K562 (cell line): ENCODE measurements at regions not wholly inside any gene's neighbourhood (a gene's known extent, or its start where the extent isn't known, plus 50 kb on each side); places are given as distances from the start of the nearest gene placed in this dataset.

Experiments
- ATAC-seq: fragments of 200-7000 bp; cut with Tn5 transposase; 3 replicates; pipeline ENCODE4 v1.9.1; 2020; ENCODE audit warnings: moderate library complexity
- BruUV-seq: library from RNA; stranded (reverse); fragments of 400-500 nt; replicated peaks from 2 replicates; lab custom pipeline; 2021; lab: Mats Ljungman, UMichigan
- CTCF ChIA-PET: fragments of 300-600 bp; formaldehyde crosslinking; extraction: SDS; loops from one replicate; lab custom pipeline; 2021; ENCODE audit warnings: low intra/inter-chr PET ratio; lab: Yijun Ruan, JAX
- POLR2A ChIA-PET: fragments of 300-600, 350-650 bp; sonication (Branson Sonifier 250); formaldehyde crosslinking; extraction: SDS; loops from one replicate; lab custom pipeline; 2021; ENCODE audit warnings: antibody characterized with exemption, inconsistent platforms; lab: Yijun Ruan, JAX
- DNase-seq, 4 experiments: peaks; one replicate each; pipeline versions ENCODE4 v3.0.0 to v3.0.0-alpha.2; 2011 to 2018; ENCODE audit warnings: low spot score in 3 of 4, mixed read lengths in 3 of 4; ENCODE audit errors: extremely low read depth in 1 of 4
- FAIRE-seq: peaks from 2 replicates; lab custom pipeline; 2011; peaks lifted over from hg19 to GRCh38; lab: Jason Lieb, UNC
- H2AFZ ChIP-seq: 2 replicates; pipeline ENCODE4 v1.6.0; 2011; ENCODE audit warnings: low read depth, low read length, control low read depth, inconsistent platforms
- H3K27ac ChIP-seq: fragments of 200-600 bp; 3 replicates; pipeline ENCODE4 v1.8.0; 2011; ENCODE audit warnings: low read depth, mild to moderate bottlenecking, control low read depth, inconsistent platforms, low read length, moderate library complexity, mixed read lengths; ENCODE audit errors: extremely low read depth
- H3K27me3 ChIP-seq, 2 experiments: fragments of 300-600 bp in 1 of 2; 2 replicates in 1 of 2; 3 replicates in 1 of 2; pipeline versions ENCODE4 v1.6.0 to v1.8.0; 2011; ENCODE audit warnings: inconsistent platforms in 2 of 2, low read length in 2 of 2, mild to moderate bottlenecking in 1 of 2, mixed read lengths in 1 of 2, moderate library complexity in 1 of 2; ENCODE audit not compliant: control insufficient read depth in 2 of 2, insufficient read depth in 2 of 2
- H3K36me3 ChIP-seq: fragments of 300-600 bp; 3 replicates; pipeline ENCODE4 v1.8.0; 2011; ENCODE audit warnings: mild to moderate bottlenecking, low read length, inconsistent platforms; ENCODE audit not compliant: control insufficient read depth, insufficient read depth
- H3K4me1 ChIP-seq, 2 experiments: fragments of 200-600 bp in 1 of 2; replicated peaks in 1 of 2; 2 replicates in 1 of 2; 3 replicates in 1 of 2; pipeline versions ENCODE4 v1.5.1 to v1.8.0; 2011; ENCODE audit warnings: inconsistent platforms in 2 of 2, low read length in 2 of 2, mild to moderate bottlenecking in 1 of 2, mixed read lengths in 1 of 2, moderate library complexity in 1 of 2; ENCODE audit not compliant: control insufficient read depth in 2 of 2, insufficient read depth in 2 of 2
- H3K4me2 ChIP-seq: 2 replicates; pipeline ENCODE4 v1.6.1; 2011; ENCODE audit warnings: low read length, control low read depth, inconsistent platforms, mixed read lengths; ENCODE audit not compliant: insufficient read depth
- H3K4me3 ChIP-seq: fragments of 200-600 bp; sonication (generic), shearing (Covaris generic); 2 replicates; pipeline ENCODE4 v1.5.1; 2016; ENCODE audit warnings: control low read depth, inconsistent platforms
- H3K79me2 ChIP-seq: fragments of 200-600 bp; 3 replicates; pipeline ENCODE4 v1.8.0; 2011; ENCODE audit warnings: low read length, inconsistent platforms; ENCODE audit not compliant: control insufficient read depth, insufficient read depth
- H3K9ac ChIP-seq, 2 experiments: 2 replicates each; pipeline versions ENCODE4 v1.6.0 to v1.6.1; 2011; ENCODE audit warnings: low read depth in 2 of 2, low read length in 2 of 2, control low read depth in 1 of 2, inconsistent platforms in 1 of 2, mild to moderate bottlenecking in 1 of 2, mixed read lengths in 1 of 2; ENCODE audit not compliant: insufficient read depth in 1 of 2
- H3K9me1 ChIP-seq: one replicate; pipeline ENCODE4 v1.6.0; 2011; ENCODE audit warnings: inconsistent platforms, mild to moderate bottlenecking, low read length, moderate library complexity; ENCODE audit not compliant: control insufficient read depth, insufficient read depth
- H3K9me3 ChIP-seq: replicated peaks from 2 replicates; pipeline ENCODE4 v1.5.1; 2011; ENCODE audit warnings: low read depth, low read length, inconsistent platforms; ENCODE audit not compliant: control insufficient read depth, insufficient read depth
- H4K20me1 ChIP-seq: replicated peaks from 2 replicates; pipeline ENCODE4 v1.6.1; 2011; ENCODE audit warnings: low read length, inconsistent platforms, mixed read lengths; ENCODE audit not compliant: control insufficient read depth, insufficient read depth
- NFE2L1 ChIP-seq: fragments of 450-650 bp; IDR thresholded peaks from 2 replicates; pipeline ENCODE4 v1.6.1; 2016; ENCODE audit warnings: missing genetic modification characterization, low read depth, mild to moderate bottlenecking, missing compliant biosample characterization, moderate library complexity, borderline replicate concordance
- POU5F1 ChIP-seq: fragments of 150-350 bp; IDR thresholded peaks from 2 replicates; pipeline ENCODE4 v1.6.1; 2014; ENCODE audit warnings: borderline replicate concordance, low read length, low read depth, mild to moderate bottlenecking; ENCODE audit not compliant: partially characterized antibody
- PTTG1 ChIP-seq: fragments of 450-650 bp; IDR thresholded peaks from 2 replicates; pipeline ENCODE4 v1.6.1; 2016; ENCODE audit warnings: low read depth, mild to moderate bottlenecking, missing genetic modification characterization, missing compliant biosample characterization
- ZNF609 ChIP-seq: sonication (generic); formaldehyde crosslinking; IDR thresholded peaks from 2 replicates; pipeline ENCODE4 v1.8.1; 2023; ENCODE audit warnings: missing genetic modification reagents, mild to moderate bottlenecking, borderline replicate concordance
- WGBS: fragments of 100-300 bp; shearing (Covaris generic); methylation state at CpG from one replicate; pipeline ENCODE4 v1.1.6; 2016; ENCODE audit warnings: low coverage, mixed read lengths; ENCODE audit not compliant: insufficient coverage; ENCODE audit errors: missing lambda C conversion rate; 5-methylcytosine and 5-hydroxymethylcytosine counted together
- in situ Hi-C: fragments of 300-500 bp; cut with MboI; formaldehyde crosslinking; loops from 4 replicates; pipeline ENCODE4 v1.15.0; 2018; ENCODE audit warnings: inconsistent platforms, mixed read lengths
- intact Hi-C: fragments of 100-400 bp; cut with micrococcal nuclease; formaldehyde crosslinking; loops from 2 replicates; pipeline ENCODE4 v1.14.2; 2022
- TF ChIP-seq, protein P1 (sequence below): fragments of 450-650 bp; IDR thresholded peaks from 2 replicates; pipeline ENCODE4 v1.6.1; 2016; ENCODE audit warnings: low read depth, mild to moderate bottlenecking, moderate library complexity

DNA sequence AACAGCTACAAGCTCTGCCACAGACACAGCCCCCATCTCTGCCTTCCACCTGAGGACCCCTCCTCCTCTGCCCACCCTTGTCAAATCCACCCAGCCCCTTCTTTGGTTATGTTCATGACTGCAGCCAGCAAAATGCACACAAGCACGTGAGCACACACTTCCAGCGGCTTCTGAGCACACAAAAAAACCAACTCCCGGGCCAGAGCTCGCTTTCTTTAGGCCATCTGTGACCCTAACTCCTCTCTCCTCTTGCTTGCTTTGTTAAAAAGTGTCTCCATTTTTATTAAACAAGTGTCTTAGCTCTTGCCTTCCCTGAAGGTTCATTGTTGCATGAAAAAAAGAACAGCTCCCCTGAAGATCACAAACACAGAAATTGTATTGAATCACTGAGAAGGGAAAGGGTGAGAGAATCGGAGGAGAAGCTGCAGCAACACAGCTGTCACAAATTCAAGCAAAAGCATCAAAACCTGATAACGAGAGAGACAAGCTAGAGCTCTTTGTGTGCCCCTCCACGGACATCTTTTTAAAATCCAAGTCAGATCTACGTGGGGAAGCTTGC, 142.1 kb downstream of the CD83 start:
- Histone ChIP-seq H3K4me2 (no peak overlapping the region), H3K36me3 (no peaks in the 10 kb centered on the region), H3K9ac (no peak overlapping the region), H4K20me1 (no peaks in the 10 kb centered on the region), H3K9me1 (no peaks in the 10 kb centered on the region), H3K9me3 (no peaks in the 10 kb centered on the region; the same call in 1 of the 2 replicates), H2AFZ (no peak overlapping the region), H3K4me3 (no peak overlapping the region), H3K4me1 (no peaks in the 10 kb centered on the region), H3K27ac (no peak overlapping the region), H3K27me3 (peaks cover 3 to 12% of the 10 kb centered on the region in 2 experiments; a peak in 3 of 5 replicates), H3K79me2 (no peaks in the 10 kb centered on the region)
- TF ChIP-seq, protein P1, sequence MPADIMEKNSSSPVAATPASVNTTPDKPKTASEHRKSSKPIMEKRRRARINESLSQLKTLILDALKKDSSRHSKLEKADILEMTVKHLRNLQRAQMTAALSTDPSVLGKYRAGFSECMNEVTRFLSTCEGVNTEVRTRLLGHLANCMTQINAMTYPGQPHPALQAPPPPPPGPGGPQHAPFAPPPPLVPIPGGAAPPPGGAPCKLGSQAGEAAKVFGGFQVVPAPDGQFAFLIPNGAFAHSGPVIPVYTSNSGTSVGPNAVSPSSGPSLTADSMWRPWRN, result no peak
- TF ChIP-seq POU5F1 (no peak), NFE2L1 (tag) (no peak), PTTG1 (tag) (no peak), ZNF609 (no peak)
- BruUV-seq, result no TSS peak
- intact Hi-C loops (no loop called here), in situ Hi-C loops (no loop called here)
- DNase-seq (no peak), FAIRE-seq (no peak), ATAC-seq (no peak)
- WGBS, result 7% methylated on average over 8 of the region's 8 CpGs
- ChIA-PET CTCF (no interaction called here), POLR2A (no interaction called here)
